ENCODE measurements at regions not wholly inside any gene's neighbourhood (a gene's known extent, or its start where the extent isn't known, plus 50 kb on each side); places are given as distances from the start of the nearest gene placed in this dataset.
A peak's percentile ranks its signal among the peaks of the same experiment; 100 is the strongest.

DNA sequence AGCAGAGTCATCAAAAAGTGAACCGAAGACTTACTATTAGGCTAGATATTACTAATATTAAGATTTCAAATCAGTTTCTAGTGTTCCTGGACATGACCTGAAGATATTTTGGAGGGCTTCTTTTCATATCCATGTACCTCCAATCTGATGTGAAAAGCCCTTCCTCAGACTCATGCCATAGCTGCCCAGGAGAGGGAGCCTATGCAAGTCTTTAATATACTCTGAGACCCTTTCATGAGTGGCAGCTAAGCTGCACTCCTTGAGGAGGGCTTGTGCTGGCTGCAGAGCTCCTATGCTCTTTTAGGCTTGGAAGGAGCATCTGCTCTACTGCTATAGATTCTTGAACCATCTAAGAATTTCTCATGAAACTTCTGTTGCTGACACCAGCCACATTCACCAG is 715.3 kb downstream of the OLFM4 start:
- DNase-seq (ENCODE audit: extremely low read depth in 1 of 11, low read depth in 9 of 11, low spot score in 4 of 11) = no peak

DNA sequence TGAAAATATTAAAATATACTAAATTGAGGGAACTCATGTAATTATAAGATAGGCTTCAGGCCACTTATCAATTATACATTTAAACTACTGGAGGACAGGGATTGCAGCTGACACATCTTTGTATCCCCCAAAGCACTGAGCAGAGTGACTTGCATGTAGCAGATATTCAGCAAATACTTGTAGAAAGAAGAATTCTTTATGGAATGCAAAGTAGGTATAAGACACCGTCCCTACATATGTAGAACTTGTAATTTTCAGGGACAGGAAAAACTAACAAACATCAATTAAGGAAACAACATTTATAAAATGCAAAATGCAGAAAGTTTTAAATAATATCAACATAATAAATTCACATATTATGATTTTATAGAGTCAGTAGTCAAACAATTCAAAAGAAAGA is 719.2 kb downstream of the OLFM4 start:
- no peak for DNase-seq (ENCODE audit: extremely low read depth in 1 of 11, low read depth in 9 of 11, low spot score in 4 of 11)

DNA sequence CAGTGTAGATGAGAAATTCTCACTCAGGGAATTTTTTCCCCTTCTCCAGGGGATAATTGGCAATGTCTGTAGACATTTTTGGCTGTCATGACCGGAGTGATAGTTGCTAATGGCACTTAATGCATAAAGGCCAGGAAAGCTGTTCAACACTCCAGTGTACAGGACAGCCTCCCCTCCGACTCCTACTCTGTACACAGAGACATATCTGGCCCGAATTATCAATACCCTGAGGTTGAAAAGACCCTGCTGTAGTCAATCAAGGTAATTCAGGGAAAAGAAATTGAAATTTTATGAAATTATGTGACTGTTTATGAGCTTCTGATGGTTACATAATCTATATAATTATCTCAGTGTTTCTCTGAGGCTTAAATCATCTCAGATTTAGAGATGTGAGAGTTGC is 720.7 kb downstream of the OLFM4 start:
- DNase-seq (ENCODE audit: extremely low read depth in 1 of 11, low read depth in 9 of 11, low spot score in 4 of 11) = no peak

DNA sequence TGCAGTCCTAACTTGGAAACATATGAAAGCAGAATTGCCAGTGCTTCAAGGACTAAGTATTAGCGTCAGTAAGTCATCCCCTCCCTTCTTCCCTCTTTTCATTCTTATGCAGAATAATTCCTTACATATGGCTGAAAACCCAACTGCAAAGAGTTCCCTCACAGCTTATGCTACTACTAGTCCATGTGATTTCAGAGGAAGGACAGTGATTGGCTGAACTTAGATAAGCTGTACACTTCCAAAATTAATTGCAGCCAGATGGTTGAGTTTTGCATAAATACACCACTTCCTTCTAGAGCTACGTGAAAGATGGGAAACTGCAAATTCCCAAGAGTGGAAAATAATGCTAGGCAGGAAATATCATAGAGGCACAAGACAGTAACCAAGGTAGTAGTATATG is 730.4 kb downstream of the OLFM4 start:
- no peak for DNase-seq (ENCODE audit: extremely low read depth in 1 of 11, low read depth in 9 of 11, low spot score in 4 of 11)

DNA sequence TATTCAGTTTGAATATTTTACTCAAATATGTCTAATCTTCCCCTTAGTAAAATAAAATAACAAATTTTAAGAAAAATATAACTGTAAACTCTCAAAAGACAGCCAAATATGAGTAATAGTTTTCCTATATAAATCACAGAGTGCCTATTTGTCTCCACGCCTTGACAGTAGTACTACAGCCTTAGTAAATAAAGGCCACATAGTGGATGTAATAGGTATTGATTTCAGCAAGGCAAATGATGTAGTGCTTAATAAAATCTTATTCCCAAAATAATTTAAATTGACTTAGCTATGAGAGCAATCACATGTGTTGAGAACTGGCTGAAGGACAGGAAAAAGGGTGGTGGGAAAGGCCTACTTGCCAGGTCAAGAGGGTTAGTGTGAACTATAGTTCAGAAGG is 747.2 kb downstream of the OLFM4 start:
- no peak for DNase-seq (ENCODE audit: extremely low read depth in 1 of 11, low read depth in 9 of 11, low spot score in 4 of 11)

DNA sequence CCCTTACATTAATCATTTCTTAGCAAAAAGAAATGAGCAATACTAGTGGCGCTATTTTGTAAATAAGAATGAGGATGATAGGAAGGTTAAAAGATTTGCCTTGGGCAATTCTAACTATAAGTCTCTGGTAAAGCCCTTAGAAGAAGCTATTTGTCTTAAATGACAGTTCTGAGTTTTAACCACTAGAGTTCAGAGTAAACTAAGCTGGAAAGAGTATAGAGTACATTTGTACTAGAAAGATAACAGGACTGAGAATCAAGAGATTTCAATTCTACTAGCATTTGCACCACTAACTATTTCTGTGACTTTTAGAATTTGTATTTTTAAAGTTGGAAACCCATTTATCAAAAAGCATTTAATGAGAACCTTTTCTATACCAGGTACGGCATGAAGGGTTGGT is 750.3 kb downstream of the OLFM4 start:
- DNase-seq (ENCODE audit: extremely low read depth in 1 of 11, low read depth in 9 of 11, low spot score in 4 of 11) = no peak

DNA sequence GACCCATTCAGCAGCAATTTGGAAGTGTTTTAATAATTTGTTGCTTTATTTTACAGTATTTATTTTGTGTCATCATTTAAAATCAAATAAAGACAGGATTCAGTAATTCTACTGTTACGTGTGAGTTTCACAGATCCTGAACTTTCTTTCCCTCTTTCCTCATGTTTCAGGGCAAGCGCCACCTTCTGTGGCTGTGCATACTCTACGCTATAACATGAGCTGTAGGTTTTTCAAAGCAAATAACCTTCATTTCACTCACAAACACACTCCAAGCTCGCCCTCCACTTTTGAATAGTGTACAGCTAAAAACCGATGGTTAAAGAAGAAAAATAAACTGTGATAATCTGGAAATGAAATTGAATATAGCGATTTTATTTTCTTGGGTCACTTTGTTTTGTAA is 753.3 kb downstream of the OLFM4 start:
- DNase-seq (ENCODE audit: extremely low read depth in 1 of 11, low read depth in 9 of 11, low spot score in 4 of 11) = peak in 4 of 11 donors; percentile 6 to 25 (median 16)

DNA sequence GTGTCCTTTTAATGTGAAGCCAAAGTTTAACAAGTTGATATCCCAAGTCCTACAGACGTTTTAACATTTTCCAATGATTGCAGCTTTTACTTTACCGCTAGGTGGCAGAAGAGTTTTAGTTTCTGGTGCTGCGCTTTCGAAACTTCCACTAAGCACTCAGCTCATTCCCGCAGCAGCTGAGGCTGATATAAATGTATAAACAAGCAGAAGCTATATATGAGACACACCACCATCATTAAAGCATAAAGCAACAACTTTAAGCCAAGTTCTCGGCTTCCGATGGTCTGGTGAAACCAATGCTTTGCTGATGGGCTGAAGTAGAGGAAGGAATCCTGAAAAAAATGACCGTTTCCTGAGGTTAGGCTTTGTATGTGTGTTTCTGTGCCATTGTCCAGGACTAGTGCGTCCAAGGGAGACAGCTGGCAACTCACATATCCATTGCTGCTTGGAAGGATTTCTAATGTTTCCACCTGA is 753.9 kb downstream of the OLFM4 start:
- DNase-seq (ENCODE audit: extremely low read depth in 1 of 11, low read depth in 9 of 11, low spot score in 4 of 11) = peak in 10 of 11 donors; percentile 29 to 69 (median 63)

DNA sequence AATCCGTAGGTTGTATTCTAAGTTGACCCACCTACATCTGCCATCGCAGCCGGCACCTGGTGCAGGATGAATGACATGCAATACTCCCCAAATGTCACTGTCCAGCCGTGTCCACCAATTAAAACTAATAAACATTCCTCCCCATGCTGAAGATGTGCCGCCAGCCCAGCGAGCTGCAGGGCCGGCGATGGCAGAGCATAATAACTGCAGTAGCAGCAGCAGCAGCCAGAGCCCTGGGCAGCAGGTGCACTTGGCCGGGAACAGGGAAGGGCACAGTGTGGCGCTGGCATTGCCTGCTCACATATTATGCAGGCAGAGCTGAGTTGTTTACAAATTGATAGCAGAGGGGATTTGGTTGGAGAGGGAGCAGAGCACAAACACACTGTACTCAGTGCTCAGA is 754.9 kb downstream of the OLFM4 start:
- DNase-seq (ENCODE audit: extremely low read depth in 1 of 11, low read depth in 9 of 11, low spot score in 4 of 11) = no peak

DNA sequence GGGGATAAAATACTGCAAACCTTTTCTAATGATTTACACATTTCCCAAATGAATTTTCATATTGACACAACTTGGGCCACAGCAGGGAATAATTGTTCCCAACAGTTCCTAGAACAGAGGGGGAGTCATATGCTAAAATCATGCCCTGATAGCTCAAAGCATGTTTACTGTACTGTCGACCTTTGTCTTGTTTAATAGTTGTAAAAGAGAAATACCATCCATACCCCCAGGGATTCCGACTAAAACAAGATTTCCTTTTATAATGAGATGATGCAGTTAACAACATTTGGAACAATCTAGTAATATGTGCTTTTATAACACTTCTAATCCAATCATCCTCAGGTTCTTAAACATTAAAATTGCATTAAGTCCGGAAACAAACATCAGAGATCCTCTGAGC is 759.7 kb downstream of the OLFM4 start:
- DNase-seq (ENCODE audit: extremely low read depth in 1 of 11, low read depth in 9 of 11, low spot score in 4 of 11) = no peak

DNA sequence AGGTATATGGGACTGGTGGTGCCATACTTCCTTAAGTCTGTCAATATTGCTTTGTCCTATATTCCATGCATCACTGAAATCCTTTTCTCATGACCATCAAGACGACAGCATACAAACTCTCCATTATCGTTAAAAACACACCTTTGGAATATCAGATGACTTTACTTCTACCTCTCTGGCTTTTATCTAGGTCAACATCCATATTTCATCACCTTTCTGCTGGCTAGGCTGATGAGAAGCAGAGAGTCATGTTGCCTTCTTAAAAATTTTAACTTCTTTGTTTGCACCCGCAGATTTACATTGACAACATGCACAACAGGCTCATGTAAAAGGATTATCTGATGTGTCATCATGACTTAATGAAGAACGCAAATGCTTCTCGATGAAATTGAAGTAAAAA is 771.4 kb downstream of the OLFM4 start:
- DNase-seq (ENCODE audit: extremely low read depth in 1 of 11, low read depth in 9 of 11, low spot score in 4 of 11) = no peak

DNA sequence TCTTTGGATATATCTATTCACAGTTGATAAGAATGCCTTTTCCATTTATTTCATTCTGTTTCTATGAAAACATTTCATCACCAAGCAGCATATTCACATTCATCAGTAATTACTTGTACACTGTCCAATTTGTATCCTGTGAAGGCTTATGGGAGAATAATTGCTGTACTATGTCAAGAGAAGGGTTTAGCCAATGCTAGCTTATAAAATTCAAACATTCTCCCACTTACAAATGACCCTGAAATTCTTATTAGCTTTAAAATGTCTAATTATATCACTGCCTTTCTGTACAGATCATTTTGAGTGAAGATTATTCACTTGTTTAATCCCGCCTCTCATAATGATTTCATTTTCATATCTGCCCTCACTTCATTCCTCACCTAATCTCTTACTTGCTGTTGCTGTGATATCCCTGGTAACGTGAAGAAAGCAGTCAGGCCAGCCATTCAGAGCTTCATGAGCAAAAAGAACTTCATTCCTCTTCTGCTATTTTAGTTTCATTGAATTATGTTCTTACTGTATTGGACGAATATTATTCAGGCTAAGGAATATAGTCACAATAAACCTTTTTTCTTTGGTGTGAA is 778.7 kb downstream of the OLFM4 start:
- DNase-seq (ENCODE audit: extremely low read depth in 1 of 11, low read depth in 9 of 11, low spot score in 4 of 11) = no peak

DNA sequence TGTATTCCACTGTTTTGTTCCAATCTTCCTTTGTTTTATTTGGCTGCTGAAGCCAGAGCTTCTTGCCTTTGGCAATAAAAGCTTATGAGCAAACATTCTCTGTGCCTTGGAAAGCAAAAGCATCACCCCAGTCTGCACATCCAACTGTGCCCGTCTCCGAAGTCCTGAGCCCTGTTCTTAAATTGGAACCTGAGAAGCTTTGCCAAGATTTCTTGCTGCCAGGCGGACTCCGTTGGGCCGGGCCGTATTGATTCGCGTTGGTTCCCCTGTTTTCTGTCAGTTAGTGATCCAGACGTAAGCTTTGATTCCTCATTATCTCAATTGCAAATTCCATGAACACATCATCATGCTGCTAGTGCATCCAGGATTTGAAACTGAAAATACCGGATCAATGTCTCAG is 793.0 kb downstream of the OLFM4 start:
- DNase-seq (ENCODE audit: extremely low read depth in 1 of 11, low read depth in 9 of 11, low spot score in 4 of 11) = no peak

DNA sequence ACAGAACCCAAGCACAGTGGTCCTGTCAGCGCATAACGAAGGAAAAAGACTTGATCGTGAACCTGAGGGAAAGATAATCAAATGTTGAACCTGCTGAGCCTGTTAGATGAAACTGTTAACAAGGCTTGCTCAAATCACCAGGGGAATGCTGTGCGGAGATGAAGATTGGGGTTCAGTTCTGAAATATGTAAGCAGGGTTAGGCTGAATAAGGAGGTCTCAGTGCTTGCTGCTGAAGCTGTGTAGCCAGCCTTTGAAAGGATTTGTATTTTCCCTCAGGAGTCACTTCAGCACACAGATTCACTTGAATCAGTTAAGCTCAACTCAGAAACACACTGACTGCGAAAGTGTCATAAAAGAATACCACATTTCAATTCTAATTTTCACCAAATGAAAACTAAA is 793.5 kb downstream of the OLFM4 start:
- no peak for DNase-seq (ENCODE audit: extremely low read depth in 1 of 11, low read depth in 9 of 11, low spot score in 4 of 11)

DNA sequence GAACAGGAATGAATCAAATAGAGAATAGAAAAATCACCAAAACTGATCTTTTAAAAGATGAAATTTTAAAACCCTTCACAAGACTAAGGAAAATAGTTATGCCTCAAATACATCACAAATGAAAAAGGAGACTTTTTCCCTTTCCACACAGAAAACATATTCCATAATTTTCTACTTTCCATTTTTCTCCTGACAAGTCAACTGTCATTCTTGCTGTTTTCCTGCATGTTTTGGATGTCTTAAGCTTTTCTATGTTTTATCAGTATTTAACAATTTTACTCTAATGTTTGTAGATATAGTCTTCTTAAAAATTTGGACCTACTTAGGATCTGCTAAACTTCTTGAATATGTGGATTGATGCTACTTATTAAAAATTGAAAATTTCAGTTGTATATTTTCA is 810.8 kb downstream of the OLFM4 start:
- DNase-seq (ENCODE audit: extremely low read depth in 1 of 11, low read depth in 9 of 11, low spot score in 4 of 11) = no peak

DNA sequence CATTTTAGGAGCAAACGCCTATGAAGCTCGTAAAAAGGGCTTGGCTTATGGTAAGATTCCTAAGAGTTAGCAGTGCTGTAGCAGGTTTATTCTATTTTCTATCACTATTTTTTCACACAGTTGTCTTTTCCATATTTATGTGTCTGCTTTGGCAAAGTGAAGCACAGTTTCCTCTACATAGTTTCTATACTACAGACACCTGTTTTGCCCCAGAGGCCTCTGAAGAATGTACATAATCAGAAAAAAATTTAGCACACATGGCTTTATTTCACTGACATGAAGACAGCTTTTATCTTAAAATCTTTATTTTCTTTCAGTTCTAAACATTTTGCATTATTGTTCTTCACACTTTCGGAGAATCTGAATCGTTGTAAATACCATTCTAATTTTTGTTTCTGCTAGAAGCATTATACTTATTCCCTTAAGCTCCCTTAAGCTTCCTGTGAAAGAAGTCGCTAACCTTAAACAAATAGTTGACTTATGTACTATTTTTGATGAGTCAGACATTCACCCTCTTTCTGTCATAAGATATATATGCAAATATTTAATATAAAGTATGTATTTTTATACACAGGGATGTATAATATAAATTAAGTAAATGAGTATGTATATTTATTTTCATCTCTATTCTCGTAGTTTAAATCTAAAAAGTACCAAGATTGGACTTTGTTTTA is 816.0 kb downstream of the OLFM4 start:
- DNase-seq (ENCODE audit: extremely low read depth in 1 of 11, low read depth in 9 of 11, low spot score in 4 of 11) = no peak

DNA sequence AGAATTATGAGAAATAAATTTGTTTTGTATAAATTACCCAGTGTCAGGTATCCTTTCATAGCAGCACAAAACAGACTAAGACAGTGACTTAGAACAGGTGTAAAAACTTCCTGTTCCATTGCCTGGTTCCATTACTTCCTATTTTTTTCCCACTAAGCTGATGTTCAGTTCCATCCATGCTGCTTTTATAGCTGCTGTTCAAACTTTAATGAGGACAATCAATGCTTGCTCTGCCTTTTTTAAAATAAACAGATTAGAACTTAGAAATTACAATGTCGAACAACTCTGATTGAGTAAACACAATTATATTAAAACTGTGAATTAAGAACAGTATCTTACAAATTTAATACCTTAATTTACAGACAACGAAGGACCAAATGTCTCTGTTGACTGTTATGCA is 818.9 kb downstream of the OLFM4 start:
- DNase-seq (ENCODE audit: extremely low read depth in 1 of 11, low read depth in 9 of 11, low spot score in 4 of 11) = no peak

DNA sequence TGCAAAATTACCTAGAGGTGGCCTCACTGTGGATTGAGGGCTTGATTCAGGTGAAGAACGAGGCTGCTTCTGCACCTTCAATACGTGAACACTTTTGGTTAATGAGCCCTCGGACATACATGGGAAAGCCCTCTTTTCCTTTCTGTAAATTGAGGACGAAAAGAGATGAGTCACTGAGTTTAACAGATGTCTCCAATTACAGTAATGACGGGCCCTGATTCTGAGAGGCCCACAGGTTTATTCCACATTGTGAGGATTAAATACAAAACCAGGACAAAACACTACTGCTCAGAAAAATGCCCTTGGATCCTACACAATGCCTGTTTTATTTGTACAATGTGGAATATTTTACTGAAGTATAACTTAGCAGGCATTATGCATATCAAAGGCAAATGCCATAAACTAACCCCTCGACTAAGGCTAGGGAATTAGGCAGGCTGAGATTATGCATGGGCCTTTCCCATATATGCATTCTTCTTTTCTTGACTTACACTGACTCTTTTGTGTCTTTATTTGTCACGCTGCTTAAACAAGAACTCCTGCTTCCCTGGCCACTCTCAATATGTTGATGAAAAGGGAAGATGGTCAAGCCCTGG is 819.9 kb downstream of the OLFM4 start:
- DNase-seq (ENCODE audit: extremely low read depth in 1 of 11, low read depth in 9 of 11, low spot score in 4 of 11) = no peak

DNA sequence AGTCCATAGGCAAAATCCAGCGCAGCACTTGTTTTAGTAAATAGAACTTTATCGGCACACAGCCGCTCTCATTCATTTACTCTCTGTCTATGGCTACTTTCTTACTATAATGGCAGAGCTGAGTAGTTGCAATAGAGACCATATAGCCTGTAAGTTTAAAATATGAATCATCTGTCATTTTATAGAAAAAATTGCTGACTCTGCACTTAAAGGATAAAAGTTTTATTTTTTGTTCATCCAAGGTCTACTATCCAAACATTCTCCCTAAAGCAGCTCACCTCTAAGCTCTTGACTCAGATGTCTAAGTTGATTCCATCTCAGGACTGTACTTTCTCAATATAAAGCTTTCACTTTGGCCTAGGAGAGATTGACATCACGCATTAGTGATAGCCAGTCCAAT is 825.7 kb downstream of the OLFM4 start:
- no peak for DNase-seq (ENCODE audit: extremely low read depth in 1 of 11, low read depth in 9 of 11, low spot score in 4 of 11)

DNA sequence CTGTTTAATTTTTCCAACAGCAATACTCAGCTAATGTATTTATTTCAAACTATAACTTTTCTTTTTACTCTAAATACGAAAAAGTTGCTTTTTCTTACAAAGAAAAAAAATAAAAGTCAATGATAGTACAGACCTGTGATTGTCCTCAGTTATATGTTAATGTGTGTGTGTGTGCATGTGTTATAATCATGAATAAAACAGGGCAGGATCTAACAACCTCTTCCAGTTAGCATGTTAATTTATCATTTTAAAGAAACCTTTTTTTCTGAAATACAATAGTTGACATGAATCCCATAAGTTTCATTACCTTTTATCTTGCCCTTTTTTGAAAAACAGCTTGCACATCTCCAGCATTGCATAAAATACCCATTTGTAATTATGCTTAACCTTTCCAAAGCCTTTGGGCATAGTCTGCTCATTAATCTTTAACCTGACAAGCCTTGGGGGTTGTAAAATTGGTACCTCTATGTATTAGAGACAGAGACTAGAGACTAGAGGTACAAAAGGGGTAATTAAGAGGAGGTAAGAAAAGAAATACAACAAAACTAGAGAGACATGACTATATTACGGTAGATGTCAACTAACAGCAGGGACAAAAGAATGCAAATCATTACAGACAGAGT is 828.1 kb downstream of the OLFM4 start:
- no peak for DNase-seq (ENCODE audit: extremely low read depth in 1 of 11, low read depth in 9 of 11, low spot score in 4 of 11)
